ENCODE measurements at regions not wholly inside any gene's neighbourhood (a gene's known extent, or its start where the extent isn't known, plus 50 kb on each side); places are given as distances from the start of the nearest gene placed in this dataset.

DNA sequence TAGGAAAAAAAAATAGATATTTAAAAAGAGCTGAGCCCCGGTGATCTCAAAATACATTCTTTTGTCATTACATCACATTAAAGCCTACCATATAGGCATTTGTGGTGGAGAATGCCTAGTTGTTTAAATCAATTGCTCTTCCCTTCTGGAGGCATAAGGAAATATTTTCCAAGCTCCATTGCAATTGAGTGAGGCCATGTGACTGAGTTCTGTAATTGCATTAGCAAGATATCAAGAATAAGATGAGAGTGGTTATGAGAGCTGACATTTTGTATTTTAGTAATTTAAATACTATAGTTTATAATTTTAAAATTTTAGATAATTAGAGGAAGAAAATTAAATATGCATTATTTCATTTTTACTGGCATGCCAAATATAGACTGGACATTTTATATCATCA is 1195.9 kb downstream of the DTWD2 start:
- DNase-seq (ENCODE audit: low spot score): no peak
- in situ Hi-C loops (cut with MboI; ENCODE audit: low sequenced_read_pairs, unreplicated experiment): no loop called here
- no peak for TF ChIP-seq CTCF (IDR thresholded peaks at IDR 0.05; ENCODE audit: borderline replicate concordance, control extremely low read depth, extremely low read depth, insufficient read depth, missing control alignments)

- TF ChIP-seq CTCF (IDR thresholded peaks at IDR 0.05; ENCODE audit: borderline replicate concordance, control extremely low read depth, extremely low read depth, insufficient read depth, missing control alignments): no peak
- no peak for DNase-seq (ENCODE audit: low spot score)
- in situ Hi-C loops (cut with MboI; ENCODE audit: low sequenced_read_pairs, unreplicated experiment): no loop called here
Measured at GRCh38 chr5:117788596-117788995, 1199.8 kb downstream of the DTWD2 start.

DNA sequence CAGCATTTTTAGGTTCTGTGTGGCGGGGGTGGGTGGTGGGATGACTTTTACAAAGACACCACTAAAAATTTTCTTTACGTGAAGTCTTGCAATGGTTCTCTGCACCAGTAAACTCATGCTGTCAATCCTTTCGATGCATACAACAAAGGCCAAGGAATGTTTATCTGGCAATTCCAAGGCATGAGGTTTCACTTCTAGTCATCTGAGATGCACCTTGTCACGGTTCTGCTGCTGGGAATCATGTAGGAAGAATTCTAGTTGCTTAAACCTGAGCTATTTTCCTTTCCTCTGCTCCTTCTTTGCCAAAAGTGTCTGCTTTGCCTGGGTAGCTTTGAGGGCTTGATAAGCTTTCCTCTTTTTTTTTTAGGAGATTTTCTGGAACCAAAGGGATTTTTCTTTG is 1204.5 kb upstream of the SEMA6A start:
- in situ Hi-C loops (cut with MboI; ENCODE audit: low sequenced_read_pairs, unreplicated experiment): no loop called here
- no peak for TF ChIP-seq CTCF (IDR thresholded peaks at IDR 0.05; ENCODE audit: borderline replicate concordance, control extremely low read depth, extremely low read depth, insufficient read depth, missing control alignments)
- DNase-seq (ENCODE audit: low spot score): no peak

DNA sequence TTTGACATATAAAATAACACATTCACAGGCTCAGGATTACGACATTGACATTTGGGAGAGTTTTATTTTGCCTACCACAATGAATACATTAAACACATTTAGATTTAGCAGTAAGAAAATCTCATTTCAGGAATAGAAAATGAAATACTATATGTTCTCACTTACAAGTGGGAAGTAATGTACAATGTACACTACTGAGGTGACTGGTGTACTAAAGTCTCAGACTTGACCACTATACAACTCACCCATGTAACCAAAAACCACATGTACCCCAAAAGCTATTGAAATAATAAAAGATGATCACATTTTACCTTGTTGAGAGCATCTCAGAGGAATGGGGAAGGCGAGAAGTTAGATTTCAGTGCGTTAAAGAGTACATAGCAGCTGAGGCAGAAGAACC is 1202.4 kb upstream of the SEMA6A start:
- DNase-seq (ENCODE audit: low spot score): no peak
- no peak for TF ChIP-seq CTCF (IDR thresholded peaks at IDR 0.05; ENCODE audit: borderline replicate concordance, control extremely low read depth, extremely low read depth, insufficient read depth, missing control alignments)
- in situ Hi-C loops (cut with MboI; ENCODE audit: low sequenced_read_pairs, unreplicated experiment): no loop called here

DNA sequence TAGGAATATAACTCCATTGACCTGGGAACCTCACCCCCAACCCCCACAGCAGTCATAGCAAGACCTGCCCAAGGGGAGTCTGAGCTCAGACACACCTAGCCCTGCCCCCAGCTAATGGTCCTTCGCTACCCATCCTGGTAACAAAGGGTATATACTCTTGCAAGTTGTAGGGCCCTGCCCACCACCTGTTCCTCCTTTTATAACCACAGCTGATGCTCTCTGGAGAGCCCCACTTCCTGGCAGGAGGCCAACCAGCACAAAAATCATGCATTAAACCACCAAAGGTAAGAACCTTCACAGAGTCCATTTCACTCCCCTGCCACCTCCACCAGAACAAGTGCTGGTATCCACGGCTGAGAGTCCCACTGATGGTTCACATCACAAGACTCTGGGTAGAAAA is 1195.3 kb upstream of the SEMA6A start:
- no peak for TF ChIP-seq CTCF (IDR thresholded peaks at IDR 0.05; ENCODE audit: borderline replicate concordance, control extremely low read depth, extremely low read depth, insufficient read depth, missing control alignments)
- in situ Hi-C loops (cut with MboI; ENCODE audit: low sequenced_read_pairs, unreplicated experiment): no loop called here
- DNase-seq (ENCODE audit: low spot score): no peak

GRCh38 chr5:117763271-117763670 is 1188.6 kb upstream of the SEMA6A start:
- in situ Hi-C loops (cut with MboI; ENCODE audit: low sequenced_read_pairs, unreplicated experiment): no loop called here
- no peak for TF ChIP-seq CTCF (IDR thresholded peaks at IDR 0.05; ENCODE audit: borderline replicate concordance, control extremely low read depth, extremely low read depth, insufficient read depth, missing control alignments)
- DNase-seq (ENCODE audit: low spot score): no peak

DNA sequence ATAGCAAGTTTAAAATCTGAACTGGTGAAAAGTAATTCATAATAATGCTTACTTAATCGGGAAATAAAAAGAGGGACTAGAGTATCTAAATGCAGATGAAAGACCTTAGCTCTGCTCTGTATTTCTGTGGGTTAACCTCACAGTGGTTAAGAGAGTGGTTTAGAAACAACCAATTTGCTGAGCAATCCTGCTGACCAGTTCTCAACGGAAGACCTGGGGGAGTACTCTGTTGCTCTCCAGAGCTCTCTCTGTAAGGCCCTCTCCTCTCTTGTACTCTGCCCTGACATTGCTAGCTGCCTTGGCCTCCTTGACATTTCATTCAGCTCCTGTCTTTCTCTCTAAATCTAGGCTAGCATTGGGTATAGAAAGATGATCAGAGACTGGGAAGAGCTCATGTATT is 1186.6 kb upstream of the SEMA6A start:
- no peak for TF ChIP-seq CTCF (IDR thresholded peaks at IDR 0.05; ENCODE audit: borderline replicate concordance, control extremely low read depth, extremely low read depth, insufficient read depth, missing control alignments)
- in situ Hi-C loops (cut with MboI; ENCODE audit: low sequenced_read_pairs, unreplicated experiment): no loop called here
- DNase-seq (ENCODE audit: low spot score): no peak
